HEK293T (cell line): ENCODE measurements at regions not wholly inside any gene's neighbourhood (a gene's known extent, or its start where the extent isn't known, plus 50 kb on each side); places are given as distances from the start of the nearest gene placed in this dataset.

ENCODE experiments used
- ARNT ChIP-seq: fragments of 450-650 bp; IDR thresholded peaks from 2 replicates; pipeline ENCODE4 v1.6.1; 2017; ENCODE audit warnings: mild to moderate bottlenecking
- BHLHE40 ChIP-seq: fragments of 450-650 bp; IDR thresholded peaks from 2 replicates; pipeline ENCODE4 v1.6.1; 2016; ENCODE audit warnings: mild to moderate bottlenecking, moderate library complexity, borderline replicate concordance
- ELF4 ChIP-seq: fragments of 450-650 bp; IDR thresholded peaks from 2 replicates; pipeline ENCODE4 v1.6.1; 2017; ENCODE audit warnings: antibody characterized with exemption
- FOXA1 ChIP-seq: fragments of 450-650 bp; IDR thresholded peaks from 2 replicates; pipeline ENCODE4 v1.6.1; 2016; ENCODE audit warnings: mild to moderate bottlenecking
- FOXK2 ChIP-seq: fragments of 450-650 bp; IDR thresholded peaks from 2 replicates; pipeline ENCODE4 v1.6.1; 2016; ENCODE audit warnings: mild to moderate bottlenecking
- FOXM1 ChIP-seq: fragments of 450-650 bp; IDR thresholded peaks from 2 replicates; pipeline ENCODE4 v1.6.1; 2017; ENCODE audit warnings: mild to moderate bottlenecking, borderline replicate concordance
- HDGF ChIP-seq: fragments of 450-650 bp; IDR thresholded peaks from 2 replicates; pipeline ENCODE4 v1.6.1; 2017; ENCODE audit warnings: antibody characterized with exemption, borderline replicate concordance
- L3MBTL2 ChIP-seq: fragments of 450-650 bp; conservative IDR thresholded peaks from 2 replicates; pipeline ENCODE4 v1.6.1; 2016; ENCODE audit warnings: mild to moderate bottlenecking
- NFRKB ChIP-seq: fragments of 450-650 bp; IDR thresholded peaks from 2 replicates; pipeline ENCODE4 v1.6.1; 2016; ENCODE audit warnings: mild to moderate bottlenecking, moderate library complexity
- SP1 ChIP-seq: fragments of 450-650 bp; IDR thresholded peaks from 2 replicates; pipeline ENCODE4 v1.6.1; 2017
- TARDBP ChIP-seq: fragments of 450-650 bp; IDR thresholded peaks from 2 replicates; pipeline ENCODE4 v1.6.1; 2016
- ZNF384 ChIP-seq: fragments of 450-650 bp; IDR thresholded peaks from 2 replicates; pipeline ENCODE4 v1.6.1; 2016

GRCh38 chr6:148635070-148635743 is 111.6 kb upstream of the UST start:
- TF ChIP-seq ZNF384 (no peak), SP1 (no peak), ARNT (no peak), TARDBP (no peak), BHLHE40 (no peak), FOXK2 (no peak), NFRKB (no peak), FOXM1 (no peak), ELF4 (no peak), FOXA1 (no peak), HDGF (no peak), L3MBTL2 (no peak)
